Activated CD8-positive, alpha-beta T cell treated with anti-CD3 and anti-CD28 coated beads for 36 hours (primary cell): ENCODE measurements at regions not wholly inside any gene's neighbourhood (a gene's known extent, or its start where the extent isn't known, plus 50 kb on each side); places are given as distances from the start of the nearest gene placed in this dataset.

Source experiments
- ATAC-seq: fragments of 200-7000 bp; cut with Tn5 transposase; one replicate; pipeline ENCODE4 v1.10.0; 2021; ENCODE audit warnings: mild to moderate bottlenecking, moderate library complexity
- CTCF ChIA-PET: fragments of 350-600 bp; sonication (Branson Sonifier 250); formaldehyde crosslinking; loops from one replicate; lab custom pipeline; 2021; ENCODE audit warnings: antibody characterized with exemption; lab: Charles Lee
- POLR2A ChIA-PET: fragments of 350-600 bp; sonication (Branson Sonifier 250); formaldehyde crosslinking; loops from one replicate; lab custom pipeline; 2021; ENCODE audit warnings: antibody characterized with exemption; lab: Charles Lee
- DNase-seq: peaks from one replicate; pipeline ENCODE4 v3.0.0-alpha.2; 2020
- H3K27ac Mint-ChIP-seq: one replicate; pipeline ENCODE4 v1.8.0; 2021; ENCODE audit warnings: mild to moderate bottlenecking, mixed read lengths
- H3K27me3 Mint-ChIP-seq: one replicate; pipeline ENCODE4 v1.8.0; 2021; ENCODE audit warnings: mixed read lengths
- H3K36me3 Mint-ChIP-seq: one replicate; pipeline ENCODE4 v1.8.0; 2021; ENCODE audit warnings: low read depth, mixed read lengths
- H3K4me1 Mint-ChIP-seq: one replicate; pipeline ENCODE4 v1.8.0; 2021; ENCODE audit warnings: low read depth, mixed read lengths
- H3K4me3 Mint-ChIP-seq: one replicate; pipeline ENCODE4 v1.8.0; 2021; ENCODE audit warnings: mild to moderate bottlenecking, moderate library complexity, mixed read lengths
- H3K9me3 Mint-ChIP-seq: one replicate; pipeline ENCODE4 v1.8.0; 2021; ENCODE audit warnings: mixed read lengths
- CTCF ChIP-seq: fragments of 200-600 bp; IDR thresholded peaks from one replicate; pipeline ENCODE4 v1.8.0; 2022; ENCODE audit warnings: antibody characterized with exemption, mild to moderate bottlenecking
- intact Hi-C: fragments of 100-400 bp; cut with micrococcal nuclease; formaldehyde crosslinking; loops from one replicate; pipeline ENCODE4 v1.10.0; 2022

- no peaks in the 10 kb centered on the region for H3K4me1 Mint-ChIP-seq
- intact Hi-C loops: no loop called here
- H3K36me3 Mint-ChIP-seq: no peaks in the 10 kb centered on the region
- H3K9me3 Mint-ChIP-seq: peaks cover 2% of the 10 kb centered on the region
- ChIA-PET POLR2A (no interaction called here), CTCF (no interaction called here)
- H3K27me3 Mint-ChIP-seq: no peaks in the 10 kb centered on the region
- no peak overlapping the region for H3K4me3 Mint-ChIP-seq
- no peak overlapping the region for H3K27ac Mint-ChIP-seq
- DNase-seq: no peak
- TF ChIP-seq CTCF: no peak
- ATAC-seq: no peak
Measured at GRCh38 chr1:60463146-60463545, 389.6 kb upstream of the C1orf87 start.

- ChIA-PET POLR2A (no interaction called here), CTCF (no interaction called here)
- ATAC-seq: no peak
- intact Hi-C loops: no loop called here
- no peak overlapping the region for H3K4me3 Mint-ChIP-seq
- no peaks in the 10 kb centered on the region for H3K4me1 Mint-ChIP-seq
- no peak overlapping the region for H3K27ac Mint-ChIP-seq
- no peaks in the 10 kb centered on the region for H3K27me3 Mint-ChIP-seq
- no peak for TF ChIP-seq CTCF
- DNase-seq: no peak
- no peaks in the 10 kb centered on the region for H3K36me3 Mint-ChIP-seq
- peaks cover 4% of the 10 kb centered on the region for H3K9me3 Mint-ChIP-seq
Measured at GRCh38 chr1:60461925-60462595, 388.5 kb upstream of the C1orf87 start.

DNA sequence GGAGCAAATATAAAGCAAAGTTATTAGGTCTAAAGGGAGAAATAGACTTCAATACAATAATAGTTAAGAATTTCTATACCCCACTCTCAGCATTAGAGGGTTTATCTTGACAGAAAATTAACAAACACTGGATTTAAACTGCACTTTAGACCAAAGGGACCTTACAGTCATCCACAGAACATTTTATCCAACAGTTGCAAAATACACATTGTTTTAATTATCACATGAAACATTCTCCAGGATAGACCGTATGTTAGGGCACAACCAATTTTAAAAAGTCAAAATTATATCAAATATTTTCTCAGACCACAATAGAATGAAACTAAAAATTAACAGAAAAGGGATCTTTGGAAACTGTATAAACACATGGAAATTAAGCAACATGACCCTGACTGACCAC, 384.5 kb upstream of the C1orf87 start:
- Mint-ChIP-seq H3K36me3 (no peaks in the 10 kb centered on the region), H3K9me3 (peaks cover 5% of the 10 kb centered on the region), H3K4me3 (no peak overlapping the region), H3K27me3 (no peaks in the 10 kb centered on the region), H3K27ac (no peak overlapping the region), H3K4me1 (no peaks in the 10 kb centered on the region)
- ATAC-seq (no peak), DNase-seq (no peak)
- TF ChIP-seq CTCF: no peak
- ChIA-PET CTCF (no interaction called here), POLR2A (no interaction called here)
- intact Hi-C loops: no loop called here

- H3K27ac Mint-ChIP-seq: no peak overlapping the region
- POLR2A ChIA-PET: no interaction called here
- TF ChIP-seq CTCF: no peak
- no peaks in the 10 kb centered on the region for H3K4me1 Mint-ChIP-seq
- no peaks in the 10 kb centered on the region for H3K27me3 Mint-ChIP-seq
- ATAC-seq (no peak), DNase-seq (no peak)
- intact Hi-C loops: no loop called here
- no peak overlapping the region for H3K4me3 Mint-ChIP-seq
- H3K9me3 Mint-ChIP-seq: no peaks in the 10 kb centered on the region
- CTCF ChIA-PET: no interaction called here
- no peaks in the 10 kb centered on the region for H3K36me3 Mint-ChIP-seq
Measured at GRCh38 chr1:60449876-60450275, 376.3 kb upstream of the C1orf87 start.

DNA sequence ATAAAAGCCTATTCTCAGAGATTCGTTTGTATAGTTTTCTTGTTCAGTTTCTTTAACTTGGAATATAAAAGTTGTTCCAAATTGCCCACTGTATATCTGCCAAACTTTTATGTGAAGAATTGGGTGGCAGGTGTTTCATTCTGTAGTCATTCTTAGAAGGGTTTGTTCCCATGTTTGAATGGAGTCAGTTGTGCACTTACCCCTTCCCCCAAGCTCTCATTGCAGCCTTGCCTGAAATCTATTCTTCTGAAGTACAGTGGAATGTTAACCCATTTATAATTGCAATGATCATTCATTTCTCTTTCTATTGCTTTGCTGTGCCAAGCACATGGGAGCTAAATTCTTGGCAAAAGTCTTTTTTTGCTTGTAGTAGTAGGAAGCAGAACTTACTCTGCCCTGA, 375.3 kb upstream of the C1orf87 start:
- Mint-ChIP-seq H3K4me3 (no peak overlapping the region), H3K27me3 (no peaks in the 10 kb centered on the region), H3K9me3 (no peaks in the 10 kb centered on the region), H3K27ac (no peak overlapping the region), H3K4me1 (no peaks in the 10 kb centered on the region), H3K36me3 (no peaks in the 10 kb centered on the region)
- intact Hi-C loops: no loop called here
- DNase-seq (no peak), ATAC-seq (no peak)
- POLR2A ChIA-PET: no interaction called here
- CTCF ChIA-PET: no interaction called here
- TF ChIP-seq CTCF: no peak
